ENCODE measurements at regions not wholly inside any gene's neighbourhood (a gene's known extent, or its start where the extent isn't known, plus 50 kb on each side); places are given as distances from the start of the nearest gene placed in this dataset.
"Not testable (repeated sequence)": the region's sequence is repeated elsewhere in the genome, so short reads cannot be mapped to it uniquely, and the experiment has no call there.

DNA sequence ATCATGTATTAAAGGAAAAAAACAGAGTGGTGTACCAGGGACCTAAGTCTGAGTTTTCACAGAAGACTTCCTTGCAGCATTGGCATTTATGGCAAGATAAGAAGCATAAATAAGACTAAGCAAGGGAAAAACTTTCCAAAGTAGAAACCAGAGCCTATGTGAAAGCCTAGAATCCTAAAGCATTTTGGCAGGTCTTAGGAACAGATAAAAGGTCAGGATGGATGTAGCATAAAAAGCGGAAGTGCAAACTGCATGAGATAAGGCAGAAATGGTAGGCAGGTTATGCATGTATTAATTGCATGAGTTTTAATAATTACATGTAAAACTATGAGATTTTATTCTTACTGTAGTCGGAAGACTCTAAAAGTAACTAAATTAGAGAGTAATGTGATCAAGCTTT lies 596.5 kb downstream of the SUCLG1 start:
- DNase-seq, result no peak

DNA sequence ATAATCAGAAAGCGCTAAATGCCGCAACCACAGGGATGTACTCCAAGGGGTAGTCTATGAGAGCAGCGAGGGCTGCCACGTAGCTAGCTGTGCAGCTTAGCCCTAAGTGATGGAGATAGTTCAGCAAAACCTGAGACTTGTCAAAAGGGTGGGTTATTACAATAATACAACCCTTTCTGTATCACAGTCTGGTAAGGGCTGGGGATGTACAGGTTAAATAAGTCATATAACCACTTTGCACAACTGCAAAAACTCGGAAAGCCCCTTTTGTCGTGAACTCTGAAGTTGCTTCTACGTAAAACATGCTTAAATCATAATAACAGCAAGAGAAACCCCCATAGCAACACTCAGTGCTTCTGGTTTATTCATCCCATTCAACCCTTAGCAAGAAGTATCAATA lies 598.8 kb downstream of the SUCLG1 start:
- no peak for DNase-seq

DNA sequence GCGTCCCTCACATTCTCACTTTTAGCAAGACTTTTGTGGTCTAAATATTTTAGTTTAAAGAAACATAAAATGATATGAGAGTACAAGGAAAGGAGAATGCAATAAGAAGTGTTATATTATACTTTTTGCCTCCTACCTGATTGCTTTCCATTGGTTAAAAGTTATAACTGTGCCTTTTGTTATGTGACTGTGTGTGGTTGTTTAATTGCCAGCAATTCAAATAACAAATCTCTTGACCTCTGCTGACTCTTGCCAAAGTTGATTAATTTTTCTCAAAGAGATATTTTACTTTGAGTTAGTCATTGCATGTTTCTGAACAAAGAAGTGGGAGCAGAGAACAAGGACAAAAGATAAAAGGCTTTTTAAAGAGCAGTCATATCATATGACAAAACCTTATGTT lies 599.5 kb downstream of the SUCLG1 start:
- no peak for DNase-seq

DNA sequence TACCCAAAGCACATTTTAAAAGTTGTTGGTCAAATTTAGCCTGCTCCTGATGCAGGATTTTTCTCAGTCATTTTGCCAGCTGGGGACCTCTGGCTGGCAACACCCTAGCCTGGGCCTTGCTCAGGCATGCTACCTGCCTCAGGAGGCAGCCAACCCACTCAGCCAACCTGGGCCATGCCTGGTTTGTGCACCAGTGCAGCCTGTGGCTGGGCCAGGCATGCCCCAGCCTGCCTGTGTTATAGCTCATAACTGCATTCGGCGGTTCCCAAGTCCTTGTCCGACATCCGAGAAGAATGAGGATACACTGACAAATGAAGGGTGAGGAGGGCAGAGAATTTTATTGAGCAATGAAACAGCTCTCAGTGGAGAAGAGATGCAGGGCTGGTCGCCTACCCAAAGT lies 608.0 kb downstream of the SUCLG1 start:
- no peak for DNase-seq

DNA sequence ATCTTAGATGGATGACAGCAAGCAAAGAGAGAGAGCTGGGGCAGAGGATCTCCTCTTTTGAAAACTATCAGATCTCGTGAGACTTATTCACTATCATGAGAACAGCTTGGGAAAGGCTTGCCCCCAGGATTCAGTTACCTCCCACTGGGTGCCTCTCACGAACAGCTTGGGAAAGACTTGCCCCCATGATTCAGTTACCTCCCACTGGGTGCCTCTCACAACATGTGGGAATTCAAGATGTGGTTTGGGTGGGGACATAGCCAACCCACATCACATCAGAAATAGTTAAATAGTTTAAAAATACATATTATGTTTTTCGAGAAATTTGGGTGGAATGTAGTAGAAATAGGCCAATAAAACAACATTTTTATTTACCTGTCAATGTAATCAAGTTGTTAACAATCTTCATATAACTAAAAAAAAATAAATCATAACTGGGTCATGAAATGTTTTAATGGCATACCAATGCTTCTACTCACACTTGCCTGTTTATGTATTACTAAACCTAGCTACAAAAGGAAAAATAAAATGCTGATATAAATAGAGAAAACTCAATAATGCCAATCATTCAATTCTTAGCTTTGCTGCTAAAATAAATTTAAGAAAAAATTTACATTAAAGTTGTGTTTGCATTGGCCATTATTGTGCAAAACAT lies 608.9 kb downstream of the SUCLG1 start:
- DNase-seq, result no peak

DNA sequence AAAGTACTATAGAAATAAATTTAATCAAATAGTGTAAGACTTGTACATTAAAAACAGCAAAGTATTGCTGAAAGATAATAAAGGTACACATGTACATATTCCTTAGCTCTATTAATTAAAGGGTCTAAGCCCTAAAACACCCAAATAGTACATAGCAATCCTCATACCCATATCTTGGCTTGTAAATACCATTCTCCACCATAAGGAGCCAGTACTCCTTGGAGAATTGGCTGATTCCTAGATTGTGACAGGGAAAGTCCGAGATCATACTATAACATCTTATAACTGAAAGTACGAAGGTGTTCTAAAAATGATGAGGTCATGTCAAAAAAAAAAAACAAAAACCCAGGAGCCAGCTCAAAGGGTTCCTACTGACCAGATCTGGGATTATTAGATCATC lies 614.6 kb downstream of the SUCLG1 start:
- DNase-seq, result no peak

DNA sequence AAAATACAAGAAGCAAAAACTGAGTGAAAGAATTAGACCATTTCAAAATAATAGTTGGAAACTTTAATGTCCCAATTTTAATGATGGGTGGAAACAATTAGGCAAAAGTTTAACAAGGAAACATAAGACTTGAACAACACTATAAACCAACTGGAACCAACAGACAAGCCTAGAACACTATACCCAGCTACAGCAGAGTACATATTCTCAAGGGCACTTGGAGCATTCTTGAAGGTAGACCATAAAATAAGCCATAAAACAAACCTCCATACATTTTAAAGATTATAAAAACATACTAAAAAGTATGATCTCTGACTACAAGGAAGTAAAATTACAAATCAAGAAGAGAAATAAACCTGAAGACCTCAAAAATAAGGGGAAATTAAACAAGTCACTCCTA lies 616.7 kb downstream of the SUCLG1 start:
- DNase-seq, result no peak

DNA sequence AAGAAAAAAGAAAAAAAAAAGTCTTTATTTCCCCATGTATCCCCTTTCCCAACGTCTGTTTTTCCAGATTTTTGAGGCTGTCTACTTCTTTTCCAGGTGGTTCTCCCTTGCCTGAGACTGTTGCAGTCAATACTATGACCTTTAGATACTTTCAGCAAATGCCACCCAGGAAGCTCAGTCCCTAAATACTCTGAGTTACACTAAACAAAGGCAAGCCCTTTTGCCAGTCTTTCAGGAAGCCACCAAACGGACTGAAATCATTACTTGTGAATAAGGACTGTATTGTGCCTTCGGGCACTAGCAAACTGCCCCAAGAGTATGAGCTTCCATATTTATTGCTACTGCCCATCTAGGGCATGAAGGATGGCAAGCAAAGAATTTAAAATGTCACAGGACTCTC lies 621.3 kb downstream of the SUCLG1 start:
- DNase-seq, result no peak

DNA sequence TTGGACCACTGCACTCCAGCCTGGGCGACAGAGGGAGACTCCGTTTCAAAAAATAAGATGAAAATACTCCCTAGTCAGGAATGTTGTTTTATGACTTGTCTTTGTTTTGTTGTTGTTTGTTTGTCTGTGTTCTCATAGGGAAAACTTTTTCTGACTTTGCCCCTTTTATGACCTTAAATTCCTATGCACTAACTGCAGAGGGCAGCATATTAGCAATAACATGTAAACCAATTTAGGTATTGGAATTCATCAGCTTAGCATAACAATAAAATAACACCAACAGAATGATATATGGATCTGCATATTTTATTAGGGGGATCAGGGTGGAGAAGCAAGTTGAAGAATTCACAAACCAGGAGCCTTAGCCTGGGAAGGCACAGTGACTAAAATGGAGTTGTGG lies 631.5 kb downstream of the SUCLG1 start:
- DNase-seq, result no peak

DNA sequence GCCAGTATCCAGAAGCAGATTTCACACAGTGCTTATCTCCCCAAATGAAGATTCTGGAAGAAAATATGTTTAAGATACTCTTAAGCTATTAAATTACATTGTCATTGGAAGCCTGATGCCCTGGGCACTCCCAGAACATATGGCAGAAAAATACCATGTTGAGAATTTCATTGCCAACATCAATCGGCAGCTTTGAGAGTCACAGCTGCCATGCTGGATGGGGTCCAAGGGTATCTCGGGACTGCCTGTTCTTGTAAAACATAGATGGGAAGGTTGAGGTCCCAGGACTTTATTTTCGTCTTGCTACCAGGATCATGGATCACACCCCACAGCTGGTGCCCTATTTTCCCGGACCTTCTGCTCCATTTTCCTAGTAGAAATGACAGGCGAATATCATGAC lies 632.5 kb downstream of the SUCLG1 start:
- DNase-seq, result no peak

DNA sequence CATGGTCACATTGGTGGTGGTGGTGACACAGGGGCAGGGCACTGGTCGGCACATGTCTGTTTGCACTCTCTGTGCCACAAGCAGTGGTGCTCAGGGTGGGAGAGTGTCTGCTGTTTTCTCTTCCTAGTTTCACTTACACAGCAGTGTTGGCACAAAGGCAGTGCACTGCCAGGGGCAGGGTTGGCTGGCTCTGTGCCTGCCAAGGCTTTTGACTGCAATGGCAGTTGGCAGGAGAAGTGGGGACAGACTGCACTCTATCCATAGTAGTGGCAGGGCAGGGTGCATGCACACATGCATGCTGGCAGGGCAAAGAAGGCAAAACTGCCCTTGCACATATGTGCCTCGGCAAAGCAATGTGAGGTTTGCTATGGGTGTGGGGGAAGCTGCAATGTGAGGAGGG lies 635.9 kb downstream of the SUCLG1 start:
- no peak for DNase-seq

DNA sequence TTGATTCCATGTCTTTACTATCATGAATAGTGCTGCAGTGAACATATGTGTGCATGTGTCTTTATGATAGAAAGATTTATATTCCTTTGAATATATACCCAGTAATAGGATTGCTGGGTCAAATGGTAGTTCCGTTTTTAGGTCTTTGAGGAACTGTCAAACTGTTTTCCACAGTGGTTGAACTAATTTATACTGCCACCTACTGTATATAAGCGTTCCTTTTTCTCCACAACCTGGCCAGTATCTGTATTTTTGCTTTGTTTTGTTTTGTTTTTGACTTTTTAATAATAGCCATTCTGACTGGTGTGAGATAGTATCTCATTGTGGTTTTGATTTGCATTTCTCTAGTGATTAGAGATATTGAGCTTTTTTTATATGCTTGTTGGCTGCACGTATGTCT lies 641.6 kb downstream of the SUCLG1 start:
- DNase-seq, result no peak

DNA sequence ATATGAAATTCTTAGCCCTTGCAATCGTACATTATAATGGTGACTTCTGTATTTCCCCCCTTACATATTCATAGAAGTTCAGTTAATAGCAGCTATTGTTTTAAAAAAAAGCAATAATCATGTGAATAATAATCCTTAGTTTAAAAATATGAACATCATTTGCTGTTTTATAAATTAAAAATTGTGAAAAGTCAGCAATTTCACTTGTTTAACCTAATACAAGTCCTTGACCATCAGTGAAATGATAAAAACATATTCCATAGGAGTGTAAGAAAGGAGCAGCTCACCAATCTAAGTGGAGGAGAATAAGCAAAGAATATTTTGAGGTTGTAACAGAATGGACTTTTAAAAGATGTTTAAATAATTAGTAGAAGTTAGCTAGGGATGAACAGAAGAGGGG lies 650.2 kb downstream of the SUCLG1 start:
- DNase-seq, result no peak

DNA sequence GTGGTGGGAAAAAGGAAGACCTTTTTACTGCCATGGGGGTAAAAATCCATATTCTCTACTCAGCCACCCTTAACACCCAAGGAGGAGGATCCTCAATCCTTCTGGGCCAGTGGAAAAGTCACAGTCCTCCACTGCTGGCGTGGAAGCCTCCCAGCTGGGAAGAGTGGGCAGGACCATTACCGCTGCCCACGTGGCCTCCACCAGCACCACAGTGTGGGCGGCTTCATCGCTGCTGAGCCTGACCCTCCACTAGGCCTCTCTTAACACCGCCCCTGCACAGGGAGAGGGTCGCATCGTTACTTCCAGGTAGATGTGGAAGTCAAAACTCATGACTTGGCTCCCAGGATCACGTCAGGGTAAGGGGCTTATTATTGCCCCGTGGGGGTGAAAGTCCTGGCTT lies 656.5 kb downstream of the SUCLG1 start:
- no peak for DNase-seq

DNA sequence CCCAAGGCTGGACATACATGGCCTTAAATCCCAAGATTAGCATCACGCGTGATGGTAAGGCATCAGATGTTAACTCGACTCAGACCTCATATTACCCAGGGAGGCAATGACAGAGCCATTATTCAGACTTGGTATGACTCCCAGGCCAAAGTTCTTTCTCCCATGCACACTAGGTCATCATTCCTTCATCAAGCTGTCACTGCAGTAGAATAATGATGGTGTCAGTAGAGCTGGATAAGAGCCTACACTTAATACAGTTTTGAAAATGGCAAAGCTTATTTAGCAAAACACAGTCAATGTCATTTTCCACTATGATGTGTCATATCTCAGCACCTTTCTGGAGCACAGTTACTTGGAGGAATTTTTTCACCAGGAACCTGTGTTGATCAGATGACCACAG lies 663.3 kb downstream of the SUCLG1 start:
- DNase-seq, result no peak

DNA sequence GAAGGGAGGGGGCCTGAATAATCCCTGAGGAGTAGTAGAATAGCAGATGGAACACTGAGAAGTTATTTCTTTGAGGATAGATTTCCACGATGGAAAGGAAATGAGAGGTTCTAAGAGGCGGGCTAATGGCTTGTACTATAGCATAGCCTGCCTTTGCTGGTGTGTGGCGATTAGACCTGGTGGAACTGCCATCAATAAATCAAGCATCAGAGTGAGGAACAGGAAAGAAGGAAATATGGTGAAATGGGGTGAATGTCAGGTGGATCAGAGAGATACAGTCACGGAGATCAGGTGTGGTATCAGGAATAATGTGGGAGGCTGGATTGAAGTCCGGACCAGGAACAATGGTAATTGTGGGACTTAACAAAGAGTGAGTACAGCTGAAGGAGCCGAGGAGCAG lies 668.6 kb downstream of the SUCLG1 start:
- not testable (repeated sequence) for DNase-seq

DNA sequence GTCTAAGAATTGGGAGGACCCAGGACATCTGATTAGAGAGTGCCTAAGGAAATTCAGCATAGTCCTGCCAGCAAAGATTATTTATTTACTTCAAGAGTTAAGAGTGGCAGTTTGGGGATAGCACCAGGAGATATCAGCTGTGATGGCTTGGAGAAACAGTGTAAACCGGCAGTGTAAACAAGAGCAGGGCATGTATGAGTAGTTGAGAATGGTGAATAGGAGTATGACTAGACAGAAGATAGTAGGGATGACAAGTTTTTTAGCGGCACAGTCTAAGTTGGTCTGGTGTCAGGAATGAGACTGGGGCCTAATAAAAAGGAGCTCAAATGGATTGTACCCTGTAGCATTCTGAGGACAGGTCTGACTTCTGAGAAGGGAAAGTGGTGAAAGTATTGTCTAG lies 669.4 kb downstream of the SUCLG1 start:
- not testable (repeated sequence) for DNase-seq

DNA sequence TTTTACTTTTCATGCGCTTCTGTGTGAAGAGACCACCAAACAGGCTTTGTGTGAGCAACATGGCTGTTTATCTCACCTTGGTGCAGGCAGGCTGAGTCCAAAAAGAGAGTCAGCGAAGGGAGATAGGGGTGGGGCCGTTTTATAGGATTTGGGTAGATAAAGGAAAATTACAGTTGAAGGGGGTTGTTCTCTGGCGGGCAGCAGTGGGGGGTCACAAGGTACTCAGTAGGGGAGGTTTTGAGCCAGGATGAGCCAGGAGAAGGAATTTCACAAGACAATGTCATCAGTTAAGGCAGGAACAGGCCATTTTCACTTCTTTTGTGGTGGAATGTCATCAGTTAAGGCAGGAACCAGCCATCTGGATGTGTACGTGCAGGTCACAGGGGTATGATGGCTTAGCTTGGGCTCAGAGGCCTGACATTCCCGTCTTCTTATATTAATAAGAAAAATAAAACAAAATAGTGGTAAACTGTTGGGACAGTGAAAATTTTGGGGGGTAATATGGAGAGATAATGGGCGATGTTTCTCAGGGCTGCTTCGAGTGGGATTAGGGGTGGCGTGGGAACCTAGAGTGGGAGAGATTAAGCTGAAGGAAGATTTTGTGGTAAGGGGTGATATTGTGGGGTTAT lies 670.0 kb downstream of the SUCLG1 start:
- not testable (repeated sequence) for DNase-seq

DNA sequence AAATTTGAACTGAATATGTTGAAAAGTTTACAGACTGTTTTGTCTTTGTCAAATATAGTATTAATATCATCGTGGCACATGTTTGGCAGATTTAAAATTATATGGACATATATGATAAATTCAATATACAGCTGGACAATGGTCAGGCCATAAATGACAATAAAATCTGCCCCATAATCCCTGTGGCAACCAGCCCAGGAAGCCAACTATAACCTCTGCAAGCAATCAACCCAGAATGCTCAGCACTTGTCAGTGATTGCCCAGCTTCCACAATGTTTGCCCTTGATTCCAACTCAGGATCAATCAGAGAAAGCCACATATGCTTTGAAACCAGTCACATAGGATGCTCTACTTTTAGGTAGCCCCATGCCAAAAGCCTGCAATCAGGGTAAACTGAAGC lies 671.9 kb downstream of the SUCLG1 start:
- DNase-seq, result no peak

DNA sequence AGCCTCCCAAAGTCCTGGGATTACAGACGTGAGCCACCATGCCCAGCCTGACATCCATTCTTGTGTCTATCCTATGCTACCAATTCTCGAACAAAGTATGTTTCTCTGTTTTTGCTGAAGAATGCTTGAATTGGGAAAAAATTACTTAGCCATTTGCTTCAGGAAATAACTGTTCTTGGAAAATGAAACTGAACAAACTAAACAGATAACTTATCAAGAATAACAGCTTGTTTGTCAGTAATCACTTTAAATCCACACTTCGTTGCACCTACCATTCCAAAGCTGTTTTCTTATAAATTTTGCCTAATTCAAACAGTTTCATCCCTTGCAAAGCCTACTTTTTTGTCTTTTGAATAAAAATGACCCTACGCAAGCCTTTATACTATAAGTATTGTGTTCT lies 672.9 kb downstream of the SUCLG1 start:
- DNase-seq, result no peak

DNA sequence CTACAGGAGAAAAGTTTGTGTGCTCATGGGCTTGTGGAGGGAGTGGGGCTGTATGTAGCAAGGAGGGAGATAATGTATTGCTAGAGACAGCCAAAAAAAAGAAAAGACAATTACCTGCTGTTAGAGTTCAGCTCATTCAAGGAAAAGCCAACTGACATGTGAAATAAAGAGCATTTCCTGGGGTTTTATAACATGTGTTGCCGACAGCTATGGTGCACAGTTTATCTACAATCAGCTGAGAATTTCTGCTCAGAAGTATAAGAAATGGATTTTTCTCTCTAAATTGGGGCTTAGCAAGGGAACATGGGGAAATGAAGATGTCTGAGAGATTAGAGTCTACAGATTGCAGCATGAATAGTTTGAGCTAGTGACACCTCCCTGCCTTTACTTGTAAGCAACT lies 674.1 kb downstream of the SUCLG1 start:
- no peak for DNase-seq

DNA sequence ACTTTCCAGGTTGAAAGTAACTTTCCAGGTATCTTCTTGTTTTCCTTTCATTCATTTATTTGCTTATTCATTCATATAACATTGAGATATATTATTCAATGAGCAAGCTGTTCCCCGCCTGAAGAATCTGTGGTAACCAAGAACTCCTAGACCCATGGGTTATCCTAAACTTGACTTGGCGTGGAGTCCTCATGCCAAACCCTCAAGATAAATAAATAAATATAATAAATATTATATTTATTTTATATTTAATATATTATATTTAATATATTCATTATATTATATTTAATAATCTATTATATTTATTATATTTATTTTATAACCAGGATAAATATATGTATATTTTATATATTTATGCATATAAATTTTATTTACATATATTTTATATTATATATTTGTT lies 674.8 kb downstream of the SUCLG1 start:
- DNase-seq, result no peak

DNA sequence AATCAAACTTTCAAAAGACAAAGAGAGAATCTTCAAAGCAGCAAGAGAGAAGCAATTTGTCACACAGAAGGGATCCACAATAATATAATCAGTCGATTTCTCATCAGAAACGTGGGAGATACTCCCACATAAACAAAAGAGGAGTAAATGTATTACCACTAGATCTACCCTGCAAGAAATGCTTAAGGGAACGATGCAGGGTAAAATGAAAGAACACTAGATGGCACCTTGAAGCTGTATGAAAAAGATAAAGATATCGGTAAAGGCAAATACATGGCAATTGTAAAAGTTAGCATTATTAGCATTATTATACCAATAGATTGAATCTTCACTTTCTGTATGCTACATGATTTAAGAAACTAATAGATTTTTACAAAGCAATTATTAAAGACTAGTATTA lies 677.0 kb downstream of the SUCLG1 start:
- DNase-seq, result no peak

DNA sequence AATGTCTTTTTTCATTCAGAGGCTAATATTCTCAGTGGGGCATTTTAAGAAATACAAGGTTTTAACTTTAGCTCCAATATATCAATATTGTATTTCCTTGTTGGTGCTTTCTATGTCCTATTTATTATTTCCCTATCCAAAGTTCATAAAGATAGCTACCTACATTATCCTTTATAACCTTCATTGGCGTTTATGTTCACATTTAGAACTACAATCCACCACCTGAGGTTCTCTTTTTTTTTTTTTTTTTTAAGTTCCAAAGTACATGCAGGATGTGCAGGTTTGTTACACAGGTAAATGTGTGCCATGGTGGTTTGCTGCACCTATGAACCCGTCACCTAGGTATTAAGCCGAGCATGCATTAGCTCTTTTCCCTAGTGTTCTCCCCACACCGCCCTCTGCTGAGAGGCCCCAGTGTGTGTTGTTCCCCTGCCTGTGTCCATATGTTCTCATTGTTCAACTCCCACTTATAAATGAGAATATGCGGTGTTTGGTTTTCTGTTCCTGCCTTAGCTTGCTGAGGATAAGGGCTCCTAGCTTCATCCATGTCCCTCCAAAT lies 694.6 kb downstream of the SUCLG1 start:
- no peak for DNase-seq

DNA sequence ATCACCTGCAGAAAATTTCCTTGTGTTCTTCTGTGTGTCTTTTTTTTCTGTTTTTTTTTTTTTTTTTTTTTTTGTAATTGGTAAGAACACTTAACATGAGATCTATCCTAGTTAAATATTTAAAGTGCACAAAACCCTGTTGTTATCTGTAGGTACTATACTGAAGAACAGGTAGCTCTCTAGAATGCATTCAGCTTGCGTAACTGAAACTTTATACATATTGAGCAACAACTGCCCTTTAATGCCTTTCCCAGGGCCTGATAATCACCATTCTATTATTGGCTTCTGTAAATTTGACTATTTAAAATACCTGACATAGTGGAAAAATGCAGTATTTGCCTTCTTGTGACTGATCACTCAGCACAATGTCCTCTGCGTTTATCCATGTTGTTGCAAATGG lies 701.8 kb downstream of the SUCLG1 start:
- no peak for DNase-seq

Measured in activated naive CD4-positive, alpha-beta T cell (primary cell).